CD1c-positive myeloid dendritic cell (primary cell): ENCODE measurements at regions not wholly inside any gene's neighbourhood (a gene's known extent, or its start where the extent isn't known, plus 50 kb on each side); places are given as distances from the start of the nearest gene placed in this dataset.
A peak's percentile ranks its signal among the peaks of the same experiment; 100 is the strongest.

Experiments used
- DNase-seq: peaks from one replicate; pipeline ENCODE4 v3.0.0-alpha.2; 2016; ENCODE audit errors: extremely low spot score

GRCh38 chr2:226275215-226275614, 524.4 kb downstream of the IRS1 start:
- DNase-seq = no peak

DNA sequence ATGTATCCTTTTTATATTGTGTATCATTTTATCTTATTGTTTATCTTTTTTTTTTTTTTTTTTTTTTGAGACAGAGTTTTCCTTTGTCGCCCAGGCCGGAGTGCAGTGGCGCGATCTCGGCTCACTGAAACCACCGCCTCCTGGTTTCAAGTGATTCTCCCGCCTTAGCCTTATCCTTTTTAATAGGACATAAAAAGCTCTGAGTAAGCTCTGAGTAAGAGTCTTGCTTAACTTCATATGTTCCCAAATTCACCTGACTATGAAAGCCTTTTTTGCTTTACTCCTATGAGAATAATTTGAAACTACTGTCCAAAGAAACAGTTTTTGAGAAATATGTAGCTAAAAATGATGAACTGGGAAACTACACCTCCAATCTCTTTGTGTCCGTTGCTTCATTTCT, 525.5 kb downstream of the IRS1 start:
- DNase-seq = no peak

- no peak for DNase-seq
These were observed 526.2 kb downstream of the IRS1 start for GRCh38 chr2:226273440-226273839.

DNA sequence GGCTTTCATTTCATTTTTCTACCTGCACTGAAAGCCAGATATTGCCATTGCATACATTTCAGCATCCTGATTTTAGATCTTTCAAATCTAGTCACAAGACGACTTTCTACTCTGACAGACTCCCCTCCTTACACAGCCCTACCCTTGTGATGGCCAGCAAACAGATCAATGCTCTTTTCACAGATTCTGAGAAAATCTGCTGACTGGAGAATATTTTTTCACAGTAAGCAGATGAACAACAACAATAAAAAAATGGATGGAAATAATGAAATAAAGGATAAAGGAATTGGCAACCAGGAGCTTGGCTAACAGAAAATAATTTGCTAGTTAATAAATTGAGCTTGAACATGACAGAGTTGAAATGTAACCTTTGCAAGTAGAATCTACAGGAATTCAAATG, 527.2 kb downstream of the IRS1 start:
- no peak for DNase-seq

GRCh38 chr2:226270285-226271058, 529.1 kb downstream of the IRS1 start:
- DNase-seq = no peak

DNA sequence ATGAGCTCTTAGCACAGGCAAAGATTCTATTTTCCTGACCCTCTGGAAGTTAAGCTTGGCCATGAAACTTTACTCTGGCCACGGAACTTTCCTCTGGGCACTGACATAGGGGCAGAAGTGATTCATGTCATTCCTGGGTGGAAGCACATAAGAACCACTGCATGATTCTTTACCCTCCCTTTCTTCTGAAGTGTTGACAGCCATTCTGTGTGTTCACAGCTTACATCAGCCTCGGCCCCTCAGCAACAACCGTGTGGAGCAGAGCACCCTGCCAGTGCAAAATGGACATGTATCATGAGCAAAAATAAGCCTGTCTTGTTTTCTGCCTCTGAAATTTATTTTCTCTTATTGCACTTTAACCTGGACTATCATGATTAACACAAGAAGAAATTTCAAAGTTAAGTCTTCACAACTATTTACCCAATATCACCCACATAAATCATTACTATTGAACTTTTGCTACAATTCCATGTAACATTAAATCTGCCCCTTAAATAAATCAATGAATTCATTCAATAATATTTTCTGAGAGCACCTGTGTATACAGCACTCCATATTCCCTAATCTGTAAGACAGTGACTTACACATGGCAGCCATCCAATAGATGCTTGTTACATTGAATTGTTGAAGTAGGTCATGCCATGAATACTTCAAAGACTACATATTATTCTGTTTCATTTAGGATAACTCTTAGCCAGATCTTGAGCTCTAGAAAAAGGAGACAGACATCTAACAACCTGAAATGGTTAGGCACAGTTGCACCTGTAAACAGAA, 531.9 kb downstream of the IRS1 start:
- DNase-seq = no peak

GRCh38 chr2:226256709-226257376, 542.8 kb downstream of the IRS1 start:
- DNase-seq = no peak

DNA sequence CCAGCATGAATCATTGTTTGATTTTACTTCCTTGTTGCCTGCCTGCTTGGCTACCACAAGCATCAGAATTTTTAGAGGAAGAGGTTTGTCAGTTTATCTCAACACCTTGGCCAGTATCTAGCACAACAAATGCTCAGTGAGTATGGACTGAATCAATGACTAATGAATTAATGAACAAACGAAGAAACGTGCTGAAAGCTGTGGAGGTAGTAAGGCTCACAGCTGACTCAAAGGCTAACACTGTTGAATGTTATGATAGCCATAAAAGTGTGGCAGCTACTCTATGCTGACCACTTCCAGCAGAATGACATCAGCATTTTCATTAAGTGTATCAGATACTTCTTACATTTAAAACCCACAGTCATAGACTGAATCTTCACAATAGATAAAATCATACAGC, 543.4 kb downstream of the IRS1 start:
- no peak for DNase-seq

- no peak for DNase-seq
These were observed 548.0 kb downstream of the IRS1 start for GRCh38 chr2:226251661-226252060.

DNA sequence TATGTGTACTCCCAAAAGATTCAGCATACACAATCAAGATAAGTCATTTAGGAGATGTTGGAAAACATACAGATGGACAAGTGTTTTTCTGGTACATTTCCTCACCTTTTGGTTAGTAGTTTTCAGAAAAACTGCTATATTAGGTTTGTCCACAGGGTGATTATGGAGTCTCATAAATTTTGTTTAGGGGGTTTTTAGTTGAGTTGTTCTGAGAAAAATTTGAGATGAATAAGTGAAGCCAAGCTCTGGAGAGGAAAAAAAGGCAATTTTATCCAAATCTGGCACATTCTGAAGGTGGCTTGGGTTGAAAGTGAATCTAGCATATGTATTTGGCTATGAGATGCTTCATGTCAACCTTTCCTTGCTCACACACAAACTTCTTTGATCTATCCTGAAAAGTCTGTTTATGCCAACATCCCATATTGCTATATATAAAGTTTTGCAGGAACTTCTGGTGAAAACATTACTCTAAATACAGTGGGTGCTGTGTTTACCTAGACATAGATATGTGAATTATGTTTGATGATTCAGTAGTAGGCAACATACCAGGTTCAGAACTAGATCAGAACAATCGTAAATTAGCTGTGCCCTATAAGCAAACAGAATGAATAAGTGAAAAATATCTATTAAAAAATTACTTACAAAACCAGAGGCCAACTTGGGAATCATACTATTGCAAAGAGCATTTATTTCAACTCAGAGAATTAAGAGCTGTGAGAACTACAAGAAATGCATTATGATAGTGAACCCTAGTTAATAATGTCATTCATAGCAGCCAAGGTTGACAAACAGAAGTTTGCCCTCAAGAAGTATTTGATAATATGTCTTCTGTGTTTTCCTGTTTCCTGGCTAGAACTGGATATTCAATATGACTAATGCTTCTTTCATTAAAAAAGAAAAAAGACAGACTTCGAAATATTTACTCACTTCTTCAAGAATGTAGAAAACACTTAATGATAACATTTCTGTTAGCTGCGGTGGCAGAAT, 552.0 kb downstream of the IRS1 start:
- DNase-seq = no peak

GRCh38 chr2:226234187-226234586, 565.4 kb downstream of the IRS1 start:
- no peak for DNase-seq

GRCh38 chr2:226233388-226233787, 566.2 kb downstream of the IRS1 start:
- no peak for DNase-seq

DNA sequence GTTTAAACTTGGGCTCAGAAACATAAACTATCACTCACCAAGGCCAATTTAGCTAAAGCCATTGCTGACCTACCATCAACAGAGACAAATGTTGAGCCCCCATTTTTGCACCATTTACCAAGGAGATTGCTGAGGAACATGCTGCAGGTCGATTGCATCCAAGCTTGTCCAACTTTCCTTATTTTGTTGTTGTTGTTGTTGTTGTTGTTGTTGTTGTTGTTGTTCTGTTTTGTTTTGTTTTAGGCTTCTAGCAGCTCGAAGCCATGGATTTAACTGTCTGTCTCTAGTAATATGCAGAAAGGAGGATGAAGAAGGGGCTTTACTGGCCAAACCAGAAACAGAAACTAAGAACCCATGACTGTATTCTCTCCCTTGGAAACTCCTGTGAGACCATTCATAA, 571.5 kb downstream of the IRS1 start:
- no peak for DNase-seq

DNA sequence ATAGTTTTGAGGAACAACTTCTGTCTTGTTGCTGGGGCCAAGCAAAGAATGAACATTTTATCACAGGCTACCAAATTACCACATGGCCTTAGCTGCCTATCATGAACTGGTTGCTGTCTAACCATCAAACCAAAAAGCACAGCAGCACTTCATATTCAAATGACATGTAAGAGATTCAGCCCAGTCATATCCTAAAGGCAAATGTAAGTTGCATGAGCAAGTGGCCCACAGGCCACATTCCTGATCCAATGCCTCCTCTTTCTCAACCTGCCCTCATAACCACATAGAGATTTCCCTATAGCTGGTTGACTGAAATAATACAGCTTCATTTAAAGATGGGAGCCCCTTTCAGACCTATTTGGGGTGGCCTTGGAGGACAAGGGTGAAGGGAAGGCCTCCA, 572.3 kb downstream of the IRS1 start:
- no peak for DNase-seq

GRCh38 chr2:226223704-226224103, 575.9 kb downstream of the IRS1 start:
- DNase-seq = no peak

GRCh38 chr2:226220511-226220910, 579.1 kb downstream of the IRS1 start:
- no peak for DNase-seq

DNA sequence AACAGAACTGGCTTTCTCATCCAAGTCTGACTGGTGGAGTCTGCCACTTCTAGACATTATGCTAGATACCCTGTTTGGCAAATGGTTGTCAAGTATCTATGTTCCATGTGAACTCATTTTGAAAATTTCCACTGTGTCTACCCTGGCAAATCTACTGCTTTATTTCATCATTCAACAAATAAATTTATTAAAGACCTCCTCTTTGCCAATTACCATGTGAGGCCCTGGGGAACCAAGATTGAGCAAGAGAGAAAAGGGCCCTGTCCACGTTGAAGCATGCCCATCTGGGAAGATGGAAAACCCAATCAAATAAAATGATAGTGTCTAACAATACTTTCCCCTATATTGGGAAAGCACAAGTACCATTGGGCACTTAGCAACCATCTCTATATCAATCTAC, 582.4 kb downstream of the IRS1 start:
- no peak for DNase-seq

- no peak for DNase-seq
These were observed 583.0 kb downstream of the IRS1 start for GRCh38 chr2:226216575-226216974.

GRCh38 chr2:226215902-226216503, 583.6 kb downstream of the IRS1 start:
- DNase-seq = peak; percentile 50

DNA sequence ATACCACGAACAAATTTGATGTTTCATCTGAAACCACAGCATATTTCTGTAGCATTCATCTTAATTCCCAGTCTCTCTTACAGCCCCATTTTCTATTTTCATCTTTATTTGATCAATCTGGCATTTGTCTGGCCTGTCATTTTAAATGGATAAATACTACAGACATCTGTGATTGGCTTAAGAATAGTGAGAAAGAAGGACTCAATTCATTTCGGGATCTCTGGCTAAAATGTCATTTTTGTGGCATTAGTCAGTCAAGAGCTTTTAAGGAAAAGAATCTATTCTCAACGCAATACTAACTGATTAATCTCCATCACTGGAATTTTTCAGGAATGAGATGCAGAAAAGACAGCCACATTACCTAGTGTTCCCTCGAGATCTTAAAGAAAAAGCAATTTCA, 585.9 kb downstream of the IRS1 start:
- no peak for DNase-seq

GRCh38 chr2:226211439-226211838, 588.2 kb downstream of the IRS1 start:
- no peak for DNase-seq
